ENCODE measurements at regions not wholly inside any gene's neighbourhood (a gene's known extent, or its start where the extent isn't known, plus 50 kb on each side); places are given as distances from the start of the nearest gene placed in this dataset.

- no peak overlapping the region for H3K4me3 ChIP-seq (ENCODE audit: low read depth, low read length)
- H3K27ac ChIP-seq (ENCODE audit: low read depth, low read length), result no peak overlapping the region
- DNase-seq, result no peak
- no peaks in the 10 kb centered on the region for H3K79me2 ChIP-seq (ENCODE audit: control insufficient read depth, insufficient read depth, low read length, poor library complexity)
- H2AK5ac ChIP-seq (ENCODE audit: low read length), result no peak overlapping the region
- H3K18ac ChIP-seq (ENCODE audit: low read length), result no peak overlapping the region
- no peak overlapping the region for H3K4ac ChIP-seq (ENCODE audit: low read depth, low read length)
- H3K36me3 ChIP-seq (ENCODE audit: control insufficient read depth in 1 of 2, insufficient read depth in 2 of 2, low read length in 2 of 2), result peaks cover 0 to 2% of the 10 kb centered on the region in 2 experiments
- H3K9ac ChIP-seq (ENCODE audit: low read length), result no peak overlapping the region
- no peak overlapping the region for H2BK120ac ChIP-seq (ENCODE audit: insufficient read depth, low read length, poor library complexity)
- no peak overlapping the region for H3K4me2 ChIP-seq (ENCODE audit: low read length)
- no peak overlapping the region for H2BK12ac ChIP-seq (ENCODE audit: low read length)
- H2BK5ac ChIP-seq (ENCODE audit: low read depth, low read length, poor library complexity), result no peak overlapping the region
- no peak overlapping the region for H3K14ac ChIP-seq (ENCODE audit: low read length)
- no peaks in the 10 kb centered on the region for H3K4me1 ChIP-seq (ENCODE audit: control insufficient read depth in 1 of 2, insufficient read depth in 2 of 2, low read length in 2 of 2)
- H4K8ac ChIP-seq (ENCODE audit: low read depth, low read length), result no peak overlapping the region
- H3K27me3 ChIP-seq (ENCODE audit: insufficient read depth, low read length), result no peaks in the 10 kb centered on the region
- no peak overlapping the region for H4K91ac ChIP-seq (ENCODE audit: low read depth, low read length)
- no peak overlapping the region for H3K23ac ChIP-seq (ENCODE audit: low read length)
- H3K9me3 ChIP-seq (ENCODE audit: insufficient read depth, low read depth, low read length), result peaks cover 3% of the 10 kb centered on the region
- no peak overlapping the region for H4K12ac ChIP-seq (ENCODE audit: low read depth, low read length)
- H3K79me1 ChIP-seq (ENCODE audit: low read length), result no peaks in the 10 kb centered on the region
- H2AFZ ChIP-seq (ENCODE audit: insufficient read depth, low read length, poor library complexity), result no peak overlapping the region
Measured at GRCh38 chr6:44761046-44761445, 373.5 kb downstream of the CDC5L start.

- H3K79me1 ChIP-seq (ENCODE audit: low read length), result no peaks in the 10 kb centered on the region
- H3K27ac ChIP-seq (ENCODE audit: low read depth, low read length), result no peak overlapping the region
- H3K9me3 ChIP-seq (ENCODE audit: insufficient read depth, low read depth, low read length), result peaks cover 3% of the 10 kb centered on the region
- no peaks in the 10 kb centered on the region for H3K4me1 ChIP-seq (ENCODE audit: control insufficient read depth in 1 of 2, insufficient read depth in 2 of 2, low read length in 2 of 2)
- H3K18ac ChIP-seq (ENCODE audit: low read length), result no peak overlapping the region
- H3K9ac ChIP-seq (ENCODE audit: low read length), result no peak overlapping the region
- no peak overlapping the region for H2BK12ac ChIP-seq (ENCODE audit: low read length)
- H3K36me3 ChIP-seq (ENCODE audit: control insufficient read depth in 1 of 2, insufficient read depth in 2 of 2, low read length in 2 of 2), result peaks cover 0 to 2% of the 10 kb centered on the region in 2 experiments
- H3K4ac ChIP-seq (ENCODE audit: low read depth, low read length), result no peak overlapping the region
- H2BK120ac ChIP-seq (ENCODE audit: insufficient read depth, low read length, poor library complexity), result no peak overlapping the region
- no peak overlapping the region for H2AK5ac ChIP-seq (ENCODE audit: low read length)
- no peak overlapping the region for H3K23ac ChIP-seq (ENCODE audit: low read length)
- H3K4me2 ChIP-seq (ENCODE audit: low read length), result no peak overlapping the region
- no peaks in the 10 kb centered on the region for H3K79me2 ChIP-seq (ENCODE audit: control insufficient read depth, insufficient read depth, low read length, poor library complexity)
- no peak overlapping the region for H4K91ac ChIP-seq (ENCODE audit: low read depth, low read length)
- H4K8ac ChIP-seq (ENCODE audit: low read depth, low read length), result no peak overlapping the region
- no peak overlapping the region for H3K14ac ChIP-seq (ENCODE audit: low read length)
- WGBS (ENCODE audit: extremely low coverage, insufficient coverage, insufficient read length), result no CpG with 5 or more reads among the region's 1 CpG
- H3K4me3 ChIP-seq (ENCODE audit: low read depth, low read length), result no peak overlapping the region
- H3K27me3 ChIP-seq (ENCODE audit: insufficient read depth, low read length), result no peaks in the 10 kb centered on the region
- H2AFZ ChIP-seq (ENCODE audit: insufficient read depth, low read length, poor library complexity), result no peak overlapping the region
- H4K12ac ChIP-seq (ENCODE audit: low read depth, low read length), result no peak overlapping the region
- no peak overlapping the region for H2BK5ac ChIP-seq (ENCODE audit: low read depth, low read length, poor library complexity)
- peak in 1 of 2 donors; percentile 62 for DNase-seq
Measured at GRCh38 chr6:44762496-44762895, 375.0 kb downstream of the CDC5L start.

DNA sequence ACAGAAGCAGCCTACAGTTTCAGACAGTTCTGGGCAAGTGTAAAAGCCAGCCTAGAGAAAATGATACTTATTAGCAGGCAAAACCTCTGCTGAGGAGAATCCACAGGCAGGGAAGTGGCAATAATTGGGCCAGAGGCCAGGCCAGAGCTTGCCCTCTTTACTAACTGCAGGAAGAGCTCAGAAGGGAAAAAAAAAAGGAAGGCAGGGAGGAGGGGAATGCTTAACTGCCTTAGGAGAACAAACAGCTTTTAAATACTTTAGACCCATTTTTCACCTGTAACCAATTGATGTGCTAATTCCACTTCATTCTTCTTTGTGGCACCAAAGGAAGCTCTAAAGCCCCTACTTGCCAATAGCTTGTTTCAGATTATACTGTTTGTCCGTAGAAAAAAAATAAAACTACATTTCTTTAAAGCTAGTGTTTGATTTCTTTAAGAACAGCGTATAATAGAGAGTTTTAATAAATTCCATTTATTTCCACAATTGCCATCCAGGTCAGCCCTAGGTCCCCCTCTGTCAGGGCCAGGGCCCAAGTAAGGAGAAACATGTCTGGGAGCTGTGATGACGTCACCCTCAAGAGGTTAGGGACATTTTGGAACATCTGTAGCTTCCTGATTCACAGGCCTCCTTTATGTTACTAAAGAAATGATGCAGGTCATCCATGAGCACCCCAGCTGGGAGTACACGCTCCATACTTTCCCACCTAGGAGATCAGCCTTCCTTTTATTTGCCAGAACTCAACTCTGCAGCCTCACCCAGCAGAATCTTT lies 384.3 kb downstream of the CDC5L start:
- H3K27me3 ChIP-seq (ENCODE audit: insufficient read depth, low read length), result no peaks in the 10 kb centered on the region
- H2BK5ac ChIP-seq (ENCODE audit: low read depth, low read length, poor library complexity), result no peak overlapping the region
- H3K27ac ChIP-seq (ENCODE audit: low read depth, low read length), result no peak overlapping the region
- H3K36me3 ChIP-seq (ENCODE audit: control insufficient read depth in 1 of 2, insufficient read depth in 2 of 2, low read length in 2 of 2), result no peaks in the 10 kb centered on the region
- no peak overlapping the region for H2BK12ac ChIP-seq (ENCODE audit: low read length)
- H3K9ac ChIP-seq (ENCODE audit: low read length), result no peak overlapping the region
- no peak overlapping the region for H3K4me3 ChIP-seq (ENCODE audit: low read depth, low read length)
- no peak overlapping the region for H2BK120ac ChIP-seq (ENCODE audit: insufficient read depth, low read length, poor library complexity)
- no peak overlapping the region for H3K23ac ChIP-seq (ENCODE audit: low read length)
- H4K8ac ChIP-seq (ENCODE audit: low read depth, low read length), result no peak overlapping the region
- H2AFZ ChIP-seq (ENCODE audit: insufficient read depth, low read length, poor library complexity), result no peak overlapping the region
- H4K91ac ChIP-seq (ENCODE audit: low read depth, low read length), result no peak overlapping the region
- H3K4ac ChIP-seq (ENCODE audit: low read depth, low read length), result no peak overlapping the region
- WGBS (ENCODE audit: extremely low coverage, insufficient coverage, insufficient read length), result no CpG with 5 or more reads among the region's 4 CpGs
- H3K4me2 ChIP-seq (ENCODE audit: low read length), result no peak overlapping the region
- no peaks in the 10 kb centered on the region for H3K79me1 ChIP-seq (ENCODE audit: low read length)
- no peak overlapping the region for H4K12ac ChIP-seq (ENCODE audit: low read depth, low read length)
- H2AK5ac ChIP-seq (ENCODE audit: low read length), result no peak overlapping the region
- no peak for DNase-seq
- no peaks in the 10 kb centered on the region for H3K79me2 ChIP-seq (ENCODE audit: control insufficient read depth, insufficient read depth, low read length, poor library complexity)
- H3K9me3 ChIP-seq (ENCODE audit: insufficient read depth, low read depth, low read length), result no peaks in the 10 kb centered on the region
- H3K14ac ChIP-seq (ENCODE audit: low read length), result no peak overlapping the region
- H3K18ac ChIP-seq (ENCODE audit: low read length), result no peak overlapping the region
- H3K4me1 ChIP-seq (ENCODE audit: control insufficient read depth in 1 of 2, insufficient read depth in 2 of 2, low read length in 2 of 2), result peaks cover 0 to 4% of the 10 kb centered on the region in 2 experiments

- H2BK120ac ChIP-seq (ENCODE audit: insufficient read depth, low read length, poor library complexity), result no peak overlapping the region
- H3K9me3 ChIP-seq (ENCODE audit: insufficient read depth, low read depth, low read length), result no peaks in the 10 kb centered on the region
- H3K23ac ChIP-seq (ENCODE audit: low read length), result no peak overlapping the region
- no peak overlapping the region for H3K14ac ChIP-seq (ENCODE audit: low read length)
- H3K79me1 ChIP-seq (ENCODE audit: low read length), result no peaks in the 10 kb centered on the region
- H3K9ac ChIP-seq (ENCODE audit: low read length), result no peak overlapping the region
- H3K36me3 ChIP-seq (ENCODE audit: control insufficient read depth in 1 of 2, insufficient read depth in 2 of 2, low read length in 2 of 2), result no peaks in the 10 kb centered on the region
- no peaks in the 10 kb centered on the region for H3K27me3 ChIP-seq (ENCODE audit: insufficient read depth, low read length)
- H3K4me3 ChIP-seq (ENCODE audit: low read depth, low read length), result no peak overlapping the region
- H3K27ac ChIP-seq (ENCODE audit: low read depth, low read length), result no peak overlapping the region
- no peak overlapping the region for H3K4ac ChIP-seq (ENCODE audit: low read depth, low read length)
- no peak for DNase-seq
- H3K4me2 ChIP-seq (ENCODE audit: low read length), result no peak overlapping the region
- H3K79me2 ChIP-seq (ENCODE audit: control insufficient read depth, insufficient read depth, low read length, poor library complexity), result no peaks in the 10 kb centered on the region
- peaks cover 0 to 4% of the 10 kb centered on the region in 2 experiments for H3K4me1 ChIP-seq (ENCODE audit: control insufficient read depth in 1 of 2, insufficient read depth in 2 of 2, low read length in 2 of 2)
- no peak overlapping the region for H4K91ac ChIP-seq (ENCODE audit: low read depth, low read length)
- H2BK5ac ChIP-seq (ENCODE audit: low read depth, low read length, poor library complexity), result no peak overlapping the region
- no peak overlapping the region for H4K12ac ChIP-seq (ENCODE audit: low read depth, low read length)
- H3K18ac ChIP-seq (ENCODE audit: low read length), result no peak overlapping the region
- no peak overlapping the region for H2AK5ac ChIP-seq (ENCODE audit: low read length)
- no peak overlapping the region for H4K8ac ChIP-seq (ENCODE audit: low read depth, low read length)
- no peak overlapping the region for H2AFZ ChIP-seq (ENCODE audit: insufficient read depth, low read length, poor library complexity)
- no peak overlapping the region for H2BK12ac ChIP-seq (ENCODE audit: low read length)
Measured at GRCh38 chr6:44772838-44773237, 385.3 kb downstream of the CDC5L start.

All from trophoblast cell (in vitro differentiated cells and primary cell).